ENCODE measurements at regions not wholly inside any gene's neighbourhood (a gene's known extent, or its start where the extent isn't known, plus 50 kb on each side); places are given as distances from the start of the nearest gene placed in this dataset.

DNA sequence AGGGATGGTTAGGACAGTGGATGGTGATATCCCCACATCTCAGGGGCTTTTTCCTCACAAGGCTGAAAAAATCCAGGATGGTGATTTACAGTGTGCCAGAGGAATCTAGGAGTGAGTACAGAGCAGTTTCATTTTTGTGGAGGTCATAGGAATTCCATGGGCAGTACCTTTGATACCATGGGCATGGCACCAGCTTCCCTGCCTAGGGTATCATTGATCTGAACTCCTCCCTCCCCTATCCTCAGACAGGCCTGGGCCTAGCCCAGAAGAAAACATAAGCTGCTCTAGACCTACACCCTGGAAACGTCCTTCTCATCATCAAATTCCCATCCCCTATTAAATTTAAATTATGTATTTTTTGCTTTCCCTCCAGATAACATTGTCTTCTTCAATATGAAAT is 136.3 kb upstream of the KLHL29 start:
- no peak for DNase-seq (ENCODE audit: low read depth, low spot score)
- H3K9me3 Mint-ChIP-seq, result no peaks in the 10 kb centered on the region
- TF ChIP-seq, protein P1, sequence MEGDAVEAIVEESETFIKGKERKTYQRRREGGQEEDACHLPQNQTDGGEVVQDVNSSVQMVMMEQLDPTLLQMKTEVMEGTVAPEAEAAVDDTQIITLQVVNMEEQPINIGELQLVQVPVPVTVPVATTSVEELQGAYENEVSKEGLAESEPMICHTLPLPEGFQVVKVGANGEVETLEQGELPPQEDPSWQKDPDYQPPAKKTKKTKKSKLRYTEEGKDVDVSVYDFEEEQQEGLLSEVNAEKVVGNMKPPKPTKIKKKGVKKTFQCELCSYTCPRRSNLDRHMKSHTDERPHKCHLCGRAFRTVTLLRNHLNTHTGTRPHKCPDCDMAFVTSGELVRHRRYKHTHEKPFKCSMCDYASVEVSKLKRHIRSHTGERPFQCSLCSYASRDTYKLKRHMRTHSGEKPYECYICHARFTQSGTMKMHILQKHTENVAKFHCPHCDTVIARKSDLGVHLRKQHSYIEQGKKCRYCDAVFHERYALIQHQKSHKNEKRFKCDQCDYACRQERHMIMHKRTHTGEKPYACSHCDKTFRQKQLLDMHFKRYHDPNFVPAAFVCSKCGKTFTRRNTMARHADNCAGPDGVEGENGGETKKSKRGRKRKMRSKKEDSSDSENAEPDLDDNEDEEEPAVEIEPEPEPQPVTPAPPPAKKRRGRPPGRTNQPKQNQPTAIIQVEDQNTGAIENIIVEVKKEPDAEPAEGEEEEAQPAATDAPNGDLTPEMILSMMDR (conservative IDR thresholded peaks at IDR 0.05), result no peak
- H3K4me3 Mint-ChIP-seq, result no peak overlapping the region
- no peaks in the 10 kb centered on the region for H3K36me3 Mint-ChIP-seq (ENCODE audit: low read depth)
- no peak overlapping the region for H3K27ac Mint-ChIP-seq (ENCODE audit: unreplicated experiment)
- no peaks in the 10 kb centered on the region for H3K27me3 Mint-ChIP-seq (ENCODE audit: low read depth)
- H3K4me1 Mint-ChIP-seq, result peaks cover 4% of the 10 kb centered on the region

DNA sequence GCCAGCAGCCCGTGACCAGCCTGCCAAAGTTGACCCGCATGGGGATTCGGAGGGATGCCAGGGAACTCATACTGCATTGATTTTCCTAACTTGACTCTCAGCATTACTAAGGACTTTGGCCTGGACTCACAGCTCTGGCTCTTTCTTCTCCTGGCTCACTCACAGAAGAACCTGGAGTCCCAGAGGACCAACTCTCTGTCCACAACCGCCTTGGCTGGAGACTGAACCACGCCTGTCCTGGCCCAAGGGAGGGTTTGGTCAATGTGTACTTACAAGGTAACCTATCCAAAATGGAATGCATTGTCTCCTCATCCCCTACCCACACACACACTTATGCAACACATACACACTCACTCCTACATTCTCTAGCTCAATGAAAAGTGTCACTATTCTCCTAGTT is 135.6 kb upstream of the KLHL29 start:
- DNase-seq (ENCODE audit: low read depth, low spot score), result no peak
- Mint-ChIP-seq H3K27ac (ENCODE audit: unreplicated experiment) (no peak overlapping the region), H3K4me1 (peaks cover 4% of the 10 kb centered on the region), H3K9me3 (no peaks in the 10 kb centered on the region), H3K27me3 (ENCODE audit: low read depth) (no peaks in the 10 kb centered on the region), H3K36me3 (ENCODE audit: low read depth) (no peaks in the 10 kb centered on the region), H3K4me3 (no peak overlapping the region)
- TF ChIP-seq, protein P1 (conservative IDR thresholded peaks at IDR 0.05), result no peak

DNA sequence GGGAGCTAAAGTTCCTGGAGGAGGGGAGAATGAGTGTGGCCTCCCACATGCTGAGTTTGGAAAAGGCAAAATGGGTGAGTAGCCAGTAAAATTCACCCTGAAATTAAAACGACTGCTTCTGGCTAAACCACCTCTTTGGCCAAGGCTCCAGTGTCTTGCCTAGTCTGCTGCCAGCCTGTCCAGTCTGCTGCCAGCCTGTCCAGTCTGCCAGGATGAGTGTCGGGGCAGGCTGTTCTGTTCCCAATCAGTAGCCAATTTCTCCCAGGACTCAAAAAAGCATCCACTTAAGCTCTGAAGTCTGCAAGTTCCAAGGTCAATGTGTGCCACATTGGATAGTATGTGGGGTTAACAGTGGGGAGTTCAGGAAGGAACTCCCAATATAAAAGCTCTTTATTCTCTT is 134.6 kb upstream of the KLHL29 start:
- H3K27ac Mint-ChIP-seq (ENCODE audit: unreplicated experiment), result peak overlapping the region; percentile 58
- TF ChIP-seq, protein P1 (conservative IDR thresholded peaks at IDR 0.05), result no peak
- DNase-seq (ENCODE audit: low read depth, low spot score), result no peak
- no peaks in the 10 kb centered on the region for H3K36me3 Mint-ChIP-seq (ENCODE audit: low read depth)
- H3K4me1 Mint-ChIP-seq, result peaks cover 4% of the 10 kb centered on the region
- peaks cover 2% of the 10 kb centered on the region for H3K9me3 Mint-ChIP-seq
- H3K4me3 Mint-ChIP-seq, result no peak overlapping the region
- no peaks in the 10 kb centered on the region for H3K27me3 Mint-ChIP-seq (ENCODE audit: low read depth)

DNA sequence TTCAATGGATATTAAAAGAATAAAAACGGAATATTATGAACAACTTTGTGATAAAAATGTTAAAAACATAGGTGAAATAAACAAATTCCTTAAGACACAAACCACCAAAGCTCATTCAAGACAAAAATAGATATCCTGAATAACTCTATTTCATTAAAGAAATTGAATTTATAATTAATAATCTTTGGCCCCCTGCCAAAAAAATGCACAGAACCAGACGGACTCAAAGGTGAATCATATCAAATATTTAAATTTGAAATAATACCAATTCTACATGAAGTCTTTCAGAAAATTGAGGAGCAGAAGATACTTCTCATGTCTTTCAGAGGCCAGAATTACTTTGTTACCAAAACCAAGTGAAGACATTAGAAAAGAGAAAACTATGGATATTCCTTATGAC is 128.3 kb upstream of the KLHL29 start:
- TF ChIP-seq, protein P1 (conservative IDR thresholded peaks at IDR 0.05), result no peak
- Mint-ChIP-seq H3K27me3 (ENCODE audit: low read depth) (no peaks in the 10 kb centered on the region), H3K36me3 (ENCODE audit: low read depth) (no peaks in the 10 kb centered on the region), H3K27ac (ENCODE audit: unreplicated experiment) (no peak overlapping the region), H3K4me3 (no peak overlapping the region), H3K4me1 (peaks cover 6% of the 10 kb centered on the region), H3K9me3 (peaks cover 2% of the 10 kb centered on the region)
- no peak for DNase-seq (ENCODE audit: low read depth, low spot score)

DNA sequence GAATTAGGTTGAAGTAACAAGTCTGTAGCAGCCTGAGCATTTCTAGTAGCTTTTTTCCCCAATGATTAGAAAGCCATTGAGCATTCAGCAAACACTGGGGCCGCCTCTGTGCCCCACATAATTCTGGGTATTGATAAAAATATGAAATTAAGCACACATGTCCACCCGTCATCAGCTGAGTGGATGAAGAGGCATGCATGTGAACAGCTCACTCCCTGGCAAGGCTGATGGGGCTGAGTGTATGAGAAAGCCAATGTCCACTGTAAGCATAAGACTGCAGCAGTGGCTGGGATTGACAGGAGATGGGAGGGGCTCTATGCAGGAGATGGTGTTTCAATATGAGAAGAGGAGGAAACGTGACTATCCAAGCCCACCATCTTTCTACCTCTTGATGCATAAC is 124.4 kb upstream of the KLHL29 start:
- DNase-seq (ENCODE audit: low read depth, low spot score), result no peak
- H3K27me3 Mint-ChIP-seq (ENCODE audit: low read depth), result no peaks in the 10 kb centered on the region
- H3K4me1 Mint-ChIP-seq, result peaks cover 6% of the 10 kb centered on the region
- H3K36me3 Mint-ChIP-seq (ENCODE audit: low read depth), result no peaks in the 10 kb centered on the region
- no peak overlapping the region for H3K4me3 Mint-ChIP-seq
- peak overlapping the region; percentile 75 for H3K27ac Mint-ChIP-seq (ENCODE audit: unreplicated experiment)
- H3K9me3 Mint-ChIP-seq, result no peaks in the 10 kb centered on the region
- TF ChIP-seq, protein P1 (conservative IDR thresholded peaks at IDR 0.05), result no peak

All from neural crest cell (in vitro differentiated cells).